ENCODE measurements at regions not wholly inside any gene's neighbourhood (a gene's known extent, or its start where the extent isn't known, plus 50 kb on each side); places are given as distances from the start of the nearest gene placed in this dataset.

DNA sequence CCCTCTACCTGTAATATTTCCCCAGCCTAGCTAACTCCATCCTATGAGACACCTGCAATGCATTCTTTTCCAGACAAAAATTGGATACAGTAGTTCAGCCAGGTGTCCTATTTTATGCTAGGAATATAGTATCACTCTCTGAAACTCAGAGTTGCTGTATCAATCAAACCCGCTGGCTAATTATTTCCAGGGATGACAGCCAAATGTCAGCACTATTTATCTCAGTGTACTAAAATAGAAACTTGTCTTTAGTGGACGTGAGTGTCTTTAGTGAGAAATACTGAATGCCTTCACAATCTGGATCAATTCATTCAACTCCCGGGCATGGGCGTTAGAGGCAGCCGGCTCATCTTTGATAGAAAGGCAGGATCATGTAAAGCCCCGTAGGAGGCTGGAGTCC lies 196.2 kb downstream of the RBM46 start:
- TF ChIP-seq, protein P1, sequence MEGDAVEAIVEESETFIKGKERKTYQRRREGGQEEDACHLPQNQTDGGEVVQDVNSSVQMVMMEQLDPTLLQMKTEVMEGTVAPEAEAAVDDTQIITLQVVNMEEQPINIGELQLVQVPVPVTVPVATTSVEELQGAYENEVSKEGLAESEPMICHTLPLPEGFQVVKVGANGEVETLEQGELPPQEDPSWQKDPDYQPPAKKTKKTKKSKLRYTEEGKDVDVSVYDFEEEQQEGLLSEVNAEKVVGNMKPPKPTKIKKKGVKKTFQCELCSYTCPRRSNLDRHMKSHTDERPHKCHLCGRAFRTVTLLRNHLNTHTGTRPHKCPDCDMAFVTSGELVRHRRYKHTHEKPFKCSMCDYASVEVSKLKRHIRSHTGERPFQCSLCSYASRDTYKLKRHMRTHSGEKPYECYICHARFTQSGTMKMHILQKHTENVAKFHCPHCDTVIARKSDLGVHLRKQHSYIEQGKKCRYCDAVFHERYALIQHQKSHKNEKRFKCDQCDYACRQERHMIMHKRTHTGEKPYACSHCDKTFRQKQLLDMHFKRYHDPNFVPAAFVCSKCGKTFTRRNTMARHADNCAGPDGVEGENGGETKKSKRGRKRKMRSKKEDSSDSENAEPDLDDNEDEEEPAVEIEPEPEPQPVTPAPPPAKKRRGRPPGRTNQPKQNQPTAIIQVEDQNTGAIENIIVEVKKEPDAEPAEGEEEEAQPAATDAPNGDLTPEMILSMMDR (IDR thresholded peaks at IDR 0.05): no peak
- no peak for TF ChIP-seq ZFX (IDR thresholded peaks at IDR 0.05; ENCODE audit: borderline replicate concordance)
